Caco-2 (cell line): ENCODE measurements at regions not wholly inside any gene's neighbourhood (a gene's known extent, or its start where the extent isn't known, plus 50 kb on each side); places are given as distances from the start of the nearest gene placed in this dataset.
"Not testable (repeated sequence)": the region's sequence is repeated elsewhere in the genome, so short reads cannot be mapped to it uniquely, and the experiment has no call there.

Experiments used
- BruUV-seq: library from RNA; stranded (reverse); fragments of 400-500 nt; replicated peaks from 2 replicates; lab custom pipeline; 2021; lab: Mats Ljungman, UMichigan
- CTCF ChIA-PET: fragments of 300-600 bp; sonication (Branson Sonifier 250); formaldehyde crosslinking; loops from one replicate; lab custom pipeline; 2022; ENCODE audit warnings: antibody characterized with exemption; lab: Charles Lee
- POLR2A ChIA-PET: fragments of 300-600 bp; sonication (Branson Sonifier 250); formaldehyde crosslinking; loops from one replicate; lab custom pipeline; 2022; ENCODE audit warnings: antibody characterized with exemption; lab: Charles Lee
- DNase-seq, 2 experiments: peaks; one replicate each; pipeline versions ENCODE4 v3.0.0 to v3.0.0-alpha.2; 2020 to 2022
- H3K27me3 ChIP-seq: replicated peaks from 2 replicates; pipeline ENCODE4 v1.6.0; 2011; ENCODE audit warnings: low read length; ENCODE audit not compliant: control insufficient read depth, insufficient read depth
- H3K36me3 ChIP-seq: 2 replicates; pipeline ENCODE4 v1.5.1; 2011; ENCODE audit warnings: low read length; ENCODE audit not compliant: control insufficient read depth, insufficient read depth
- H3K4me1 ChIP-seq: fragments of 250-450 bp; sonication (Bioruptor Pico); 2 replicates; pipeline ENCODE4 v1.5.1; 2020; ENCODE audit warnings: mild to moderate bottlenecking
- H3K4me3 ChIP-seq: 2 replicates; pipeline ENCODE4 v1.5.1; 2011; ENCODE audit warnings: low read depth, mild to moderate bottlenecking, control low read depth, low read length
- H3K9me3 ChIP-seq: fragments of 250-450 bp; sonication (Bioruptor Pico); 2 replicates; pipeline ENCODE4 v1.5.1; 2020; ENCODE audit warnings: mild to moderate bottlenecking, moderate library complexity
- H3K27ac Mint-ChIP-seq: one replicate; pipeline ENCODE4 v1.8.0; 2022; ENCODE audit warnings: mixed read lengths; ENCODE audit not compliant: unreplicated experiment
- H3K27me3 Mint-ChIP-seq: one replicate; pipeline ENCODE4 v1.8.0; 2022; ENCODE audit warnings: mixed read lengths; ENCODE audit not compliant: insufficient read depth, unreplicated experiment
- H3K36me3 Mint-ChIP-seq: one replicate; pipeline ENCODE4 v1.8.0; 2022; ENCODE audit warnings: mild to moderate bottlenecking, mixed read lengths; ENCODE audit not compliant: insufficient read depth, unreplicated experiment
- H3K4me1 Mint-ChIP-seq: one replicate; pipeline ENCODE4 v1.8.0; 2022; ENCODE audit warnings: low read depth, mixed read lengths; ENCODE audit not compliant: unreplicated experiment
- H3K4me3 Mint-ChIP-seq: one replicate; pipeline ENCODE4 v1.8.0; 2022; ENCODE audit warnings: mild to moderate bottlenecking, moderate library complexity, mixed read lengths; ENCODE audit not compliant: unreplicated experiment
- H3K9me3 Mint-ChIP-seq: one replicate; pipeline ENCODE4 v1.8.0; 2022; ENCODE audit warnings: mixed read lengths; ENCODE audit not compliant: unreplicated experiment
- CTCF ChIP-seq, 2 experiments: fragments of 200-600 bp in 1 of 2; IDR thresholded peaks; 1 replicate in 1 of 2; 2 replicates in 1 of 2; pipeline versions ENCODE4 v1.5.1 to v1.8.0; 2011 to 2022; ENCODE audit warnings: antibody characterized with exemption in 1 of 2, control low read depth in 1 of 2, inconsistent platforms in 1 of 2, low read depth in 1 of 2, low read length in 1 of 2, mild to moderate bottlenecking in 1 of 2, moderate library complexity in 1 of 2; ENCODE audit not compliant: insufficient read depth in 1 of 2, severe bottlenecking in 1 of 2, unreplicated experiment in 1 of 2
- intact Hi-C: fragments of 100-400 bp; cut with micrococcal nuclease; formaldehyde crosslinking; loops from one replicate; pipeline ENCODE4 v1.10.0; 2022; ENCODE audit not compliant: unreplicated experiment

GRCh38 chr13:94795292-94795691 lies 82.9 kb upstream of the SOX21 start:
- no TSS peak for BruUV-seq
- Histone ChIP-seq H3K9me3 (no peaks in the 10 kb centered on the region), H3K27me3 (no peaks in the 10 kb centered on the region; the same call in 1 of the 2 replicates), H3K36me3 (no peaks in the 10 kb centered on the region), H3K4me1 (no peaks in the 10 kb centered on the region), H3K4me3 (no peak overlapping the region)
- DNase-seq, result no peak
- TF ChIP-seq CTCF (IDR thresholded peaks at IDR 0.05; ENCODE audit: insufficient read depth in 1 of 2, low read depth in 1 of 2, low read length in 1 of 2, severe bottlenecking in 1 of 2, unreplicated experiment in 1 of 2), result no peak
- CTCF ChIA-PET, result no interaction called here
- Mint-ChIP-seq H3K27me3 (peaks cover 8% of the 10 kb centered on the region), H3K27ac (no peak overlapping the region), H3K4me3 (no peak overlapping the region), H3K4me1 (no peaks in the 10 kb centered on the region), H3K9me3 (no peaks in the 10 kb centered on the region), H3K36me3 (no peaks in the 10 kb centered on the region)
- intact Hi-C loops, result no loop called here
- POLR2A ChIA-PET, result no interaction called here

- H3K4me1 ChIP-seq, POLR2A ChIA-PET, BruUV-seq, DNase-seq, H3K4me1 Mint-ChIP-seq, H3K4me3 Mint-ChIP-seq, intact Hi-C loops, CTCF ChIA-PET, H3K27me3 ChIP-seq, H3K36me3 Mint-ChIP-seq, H3K36me3 ChIP-seq, H3K9me3 Mint-ChIP-seq, H3K27ac Mint-ChIP-seq, H3K27me3 Mint-ChIP-seq, H3K9me3 ChIP-seq, H3K4me3 ChIP-seq: not testable (repeated sequence)
Observed at GRCh38 chr13:94786246-94786645, 73.9 kb upstream of the SOX21 start.

- DNase-seq, result no peak
- CTCF ChIA-PET, result no interaction called here
- no peaks in the 10 kb centered on the region for H3K36me3 Mint-ChIP-seq
- peaks cover 3% of the 10 kb centered on the region for H3K27me3 Mint-ChIP-seq
- H3K27me3 ChIP-seq, result no peaks in the 10 kb centered on the region
- no peaks in the 10 kb centered on the region for H3K9me3 Mint-ChIP-seq
- H3K4me3 Mint-ChIP-seq, result no peak overlapping the region
- no peaks in the 10 kb centered on the region for H3K4me1 ChIP-seq
- intact Hi-C loops, result no loop called here
- no peaks in the 10 kb centered on the region for H3K36me3 ChIP-seq
- no TSS peak for BruUV-seq
- no peaks in the 10 kb centered on the region for H3K9me3 ChIP-seq
- H3K27ac Mint-ChIP-seq, result no peak overlapping the region
- H3K4me1 Mint-ChIP-seq, result no peaks in the 10 kb centered on the region
- no peak for TF ChIP-seq CTCF (IDR thresholded peaks at IDR 0.05; ENCODE audit: insufficient read depth in 1 of 2, low read depth in 1 of 2, low read length in 1 of 2, severe bottlenecking in 1 of 2, unreplicated experiment in 1 of 2)
- H3K4me3 ChIP-seq, result no peak overlapping the region
- POLR2A ChIA-PET, result no interaction called here
Observed at GRCh38 chr13:94784066-94784465, 71.7 kb upstream of the SOX21 start.

GRCh38 chr13:94783489-94783888 lies 71.1 kb upstream of the SOX21 start:
- Mint-ChIP-seq H3K27me3 (peaks cover 3% of the 10 kb centered on the region), H3K27ac (no peak overlapping the region), H3K36me3 (no peaks in the 10 kb centered on the region), H3K4me1 (no peaks in the 10 kb centered on the region), H3K9me3 (no peaks in the 10 kb centered on the region), H3K4me3 (no peak overlapping the region)
- TF ChIP-seq CTCF (IDR thresholded peaks at IDR 0.05; ENCODE audit: insufficient read depth in 1 of 2, low read depth in 1 of 2, low read length in 1 of 2, severe bottlenecking in 1 of 2, unreplicated experiment in 1 of 2), result no peak
- Histone ChIP-seq H3K36me3 (no peaks in the 10 kb centered on the region), H3K4me1 (no peaks in the 10 kb centered on the region), H3K27me3 (no peaks in the 10 kb centered on the region), H3K4me3 (no peak overlapping the region), H3K9me3 (no peaks in the 10 kb centered on the region)
- DNase-seq, result no peak
- intact Hi-C loops, result no loop called here
- POLR2A ChIA-PET, result no interaction called here
- CTCF ChIA-PET, result no interaction called here
- BruUV-seq, result no TSS peak
